H9 (cell line): ENCODE measurements at regions not wholly inside any gene's neighbourhood (a gene's known extent, or its start where the extent isn't known, plus 50 kb on each side); places are given as distances from the start of the nearest gene placed in this dataset.

ENCODE experiments used
- DNase-seq: peaks from one replicate; pipeline ENCODE4 v3.0.0-alpha.2; 2017
- H2AFZ ChIP-seq: one replicate; pipeline ENCODE4 v1.6.1; 2013; ENCODE audit warnings: mild to moderate bottlenecking, low read length, control low read depth, moderate library complexity
- H2AK5ac ChIP-seq: 2 replicates; pipeline ENCODE4 v1.6.1; 2013; ENCODE audit warnings: low read length, control low read depth, mixed read lengths; ENCODE audit not compliant: insufficient read length
- H2BK120ac ChIP-seq: one replicate; pipeline ENCODE4 v1.6.1; 2013; ENCODE audit warnings: low read depth, mild to moderate bottlenecking, low read length, control low read depth, inconsistent platforms; ENCODE audit not compliant: poor library complexity, severe bottlenecking
- H2BK12ac ChIP-seq: 2 replicates; pipeline ENCODE4 v1.6.1; 2013; ENCODE audit warnings: low read length, control low read depth, mixed read lengths, low read depth; ENCODE audit not compliant: insufficient read length
- H2BK15ac ChIP-seq: 2 replicates; pipeline ENCODE4 v1.6.1; 2013; ENCODE audit warnings: low read depth, low read length, control low read depth
- H2BK20ac ChIP-seq: one replicate; pipeline ENCODE4 v1.6.1; 2013; ENCODE audit warnings: low read depth, mild to moderate bottlenecking, low read length, control low read depth, inconsistent platforms; ENCODE audit not compliant: poor library complexity, severe bottlenecking
- H2BK5ac ChIP-seq: 2 replicates; pipeline ENCODE4 v1.6.1; 2013; ENCODE audit warnings: low read length, control low read depth, mixed read lengths; ENCODE audit not compliant: insufficient read length
- H3K14ac ChIP-seq: 2 replicates; pipeline ENCODE4 v1.6.1; 2013; ENCODE audit warnings: low read length, control low read depth; ENCODE audit not compliant: insufficient read depth
- H3K18ac ChIP-seq: 2 replicates; pipeline ENCODE4 v1.6.1; 2013; ENCODE audit warnings: low read depth, mild to moderate bottlenecking, mixed read lengths, low read length, control low read depth; ENCODE audit not compliant: insufficient read length
- H3K23ac ChIP-seq: 2 replicates; pipeline ENCODE4 v1.6.1; 2013; ENCODE audit warnings: low read length, control low read depth, mixed read lengths, low read depth; ENCODE audit not compliant: insufficient read length
- H3K23me2 ChIP-seq: 2 replicates; pipeline ENCODE4 v1.6.1; 2013; ENCODE audit warnings: low read depth, mild to moderate bottlenecking, mixed read lengths, low read length, control low read depth; ENCODE audit not compliant: insufficient read length, poor library complexity, severe bottlenecking
- H3K27ac ChIP-seq: 2 replicates; pipeline ENCODE4 v1.5.1; 2013; ENCODE audit warnings: low read length, control low read depth, mixed read lengths, low read depth; ENCODE audit not compliant: insufficient read length
- H3K27me3 ChIP-seq: 2 replicates; pipeline ENCODE4 v1.6.1; 2013; ENCODE audit warnings: low read length, control low read depth, inconsistent platforms; ENCODE audit not compliant: insufficient read depth
- H3K4ac ChIP-seq: 2 replicates; pipeline ENCODE4 v1.6.1; 2013; ENCODE audit warnings: low read depth, mild to moderate bottlenecking, control low read depth, inconsistent platforms, low read length, moderate library complexity
- H3K4me1 ChIP-seq: 2 replicates; pipeline ENCODE4 v1.6.1; 2013; ENCODE audit warnings: low read length, control low read depth, inconsistent platforms; ENCODE audit not compliant: insufficient read depth
- H3K4me2 ChIP-seq: 2 replicates; pipeline ENCODE4 v1.6.1; 2013; ENCODE audit warnings: low read length, control low read depth, mixed read lengths; ENCODE audit not compliant: insufficient read length, insufficient read depth
- H3K56ac ChIP-seq: 2 replicates; pipeline ENCODE4 v1.6.1; 2013; ENCODE audit warnings: low read depth, mild to moderate bottlenecking, mixed read lengths, low read length, control low read depth; ENCODE audit not compliant: insufficient read length
- H3K79me1 ChIP-seq: 2 replicates; pipeline ENCODE4 v1.6.1; 2013; ENCODE audit warnings: low read depth, mild to moderate bottlenecking, moderate library complexity, low read length, control low read depth, inconsistent platforms; ENCODE audit not compliant: insufficient read depth, poor library complexity, severe bottlenecking
- H3K79me2 ChIP-seq: 2 replicates; pipeline ENCODE4 v1.6.1; 2013; ENCODE audit warnings: low read length, control low read depth, inconsistent platforms; ENCODE audit not compliant: insufficient read depth
- H3K9ac ChIP-seq: 2 replicates; pipeline ENCODE4 v1.6.1; 2013; ENCODE audit warnings: low read length, control low read depth, mixed read lengths; ENCODE audit not compliant: insufficient read length; ENCODE audit errors: extremely low read depth
- H3K9me3 ChIP-seq: one replicate; pipeline ENCODE4 v1.6.1; 2013; ENCODE audit warnings: low read depth, low read length, inconsistent platforms; ENCODE audit not compliant: control insufficient read depth
- H3T11ph ChIP-seq: one replicate; pipeline ENCODE4 v1.6.1; 2013; ENCODE audit warnings: mild to moderate bottlenecking, low read length, control low read depth, inconsistent platforms
- H4K20me1 ChIP-seq: one replicate; pipeline ENCODE4 v1.6.1; 2013; ENCODE audit not compliant: control insufficient read depth, insufficient read length, insufficient read depth
- H4K5ac ChIP-seq: 2 replicates; pipeline ENCODE4 v1.6.1; 2013; ENCODE audit warnings: low read depth, mild to moderate bottlenecking, mixed read lengths, low read length, control low read depth; ENCODE audit not compliant: insufficient read length
- H4K8ac ChIP-seq: replicated peaks from 2 replicates; pipeline ENCODE4 v1.6.1; 2013; ENCODE audit warnings: low read length, control low read depth, mixed read lengths, low read depth; ENCODE audit not compliant: insufficient read length
- H4K91ac ChIP-seq: 2 replicates; pipeline ENCODE4 v1.6.1; 2013; ENCODE audit warnings: low read depth, mild to moderate bottlenecking, moderate library complexity, mixed read lengths, low read length, control low read depth; ENCODE audit not compliant: insufficient read length
- H3K27ac Mint-ChIP-seq, 3 experiments: 2 replicates in 2 of 3; 3 replicates in 1 of 3; pipeline ENCODE4 v1.8.0; 2020 to 2021; ENCODE audit warnings: mixed read lengths in 3 of 3, mild to moderate bottlenecking in 1 of 3, moderate library complexity in 1 of 3
- H3K27me3 Mint-ChIP-seq: 2 replicates; pipeline ENCODE4 v1.8.0; 2021; ENCODE audit warnings: low read depth, mild to moderate bottlenecking, moderate library complexity, mixed read lengths
- H3K36me3 Mint-ChIP-seq, 3 experiments: 2 replicates in 2 of 3; 3 replicates in 1 of 3; pipeline ENCODE4 v1.8.0; 2020 to 2021; ENCODE audit warnings: low read depth in 3 of 3, mixed read lengths in 3 of 3; ENCODE audit not compliant: insufficient read depth in 1 of 3
- H3K4me1 Mint-ChIP-seq, 2 experiments: 2 replicates each; pipeline ENCODE4 v1.8.0; 2020; ENCODE audit warnings: mixed read lengths in 2 of 2
- H3K4me3 Mint-ChIP-seq, 2 experiments: 2 replicates in 1 of 2; 3 replicates in 1 of 2; pipeline ENCODE4 v1.8.0; 2020 to 2021; ENCODE audit warnings: mild to moderate bottlenecking in 2 of 2, mixed read lengths in 2 of 2, moderate library complexity in 1 of 2
- H3K9me3 Mint-ChIP-seq, 2 experiments: 2 replicates in 1 of 2; 3 replicates in 1 of 2; pipeline ENCODE4 v1.8.0; 2020; ENCODE audit warnings: mild to moderate bottlenecking in 2 of 2, mixed read lengths in 2 of 2, moderate library complexity in 1 of 2
- CTCF ChIP-seq: fragments of 200-600 bp; sonication (generic); conservative IDR thresholded peaks from 3 replicates; pipeline ENCODE4 v1.8.0; 2021; ENCODE audit warnings: antibody characterized with exemption, mild to moderate bottlenecking
- WGBS: extraction: QIAGEN DNeasy Blood & Tissue Kit; methylation state at CpG from one replicate; pipeline ENCODE4 v1.1.7; 2013; ENCODE audit warnings: missing lambda C conversion rate, low lambda C conversion rate, mixed read lengths; ENCODE audit not compliant: insufficient read length; ENCODE audit errors: extremely low coverage; 5-methylcytosine and 5-hydroxymethylcytosine counted together

DNA sequence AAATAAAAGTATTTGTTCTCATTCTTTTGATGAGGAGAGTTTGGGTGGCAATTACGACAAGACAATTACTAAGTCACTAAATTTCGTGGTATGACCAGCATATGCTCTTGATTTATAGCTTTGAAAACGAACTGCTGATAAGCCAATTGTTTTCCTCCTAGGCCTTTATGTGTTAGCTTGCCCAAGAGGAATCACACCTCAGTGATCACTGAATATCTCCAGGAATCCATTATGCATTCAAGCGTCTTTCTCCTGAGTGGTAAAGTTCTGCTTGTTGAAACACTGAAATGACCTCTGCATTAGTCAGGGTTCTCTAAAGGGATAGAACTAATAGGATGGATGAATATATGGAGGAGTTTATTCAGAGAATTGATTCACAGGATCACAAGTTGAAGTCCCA is 677.7 kb upstream of the MEF2C start:
- TF ChIP-seq CTCF, result no peak
- no peaks in the 10 kb centered on the region for H3K79me2 ChIP-seq
- H2BK12ac ChIP-seq, result no peak overlapping the region
- no peak overlapping the region for H2AK5ac ChIP-seq
- H3K79me1 ChIP-seq, result no peaks in the 10 kb centered on the region
- Mint-ChIP-seq H3K36me3 (no peaks in the 10 kb centered on the region), H3K9me3 (no peaks in the 10 kb centered on the region), H3K27ac (no peak overlapping the region; a peak in 1 of 7 replicates), H3K4me1 (peaks cover 10 to 11% of the 10 kb centered on the region in 2 experiments), H3K27me3 (no peaks in the 10 kb centered on the region), H3K4me3 (no peak overlapping the region)
- no peaks in the 10 kb centered on the region for H3K9me3 ChIP-seq
- no peak overlapping the region for H2BK5ac ChIP-seq
- H3K56ac ChIP-seq, result no peak overlapping the region
- WGBS, result no CpG with 5 or more reads among the region's 4 CpGs
- H2BK20ac ChIP-seq, result no peak overlapping the region
- H3K18ac ChIP-seq, result no peak overlapping the region
- no peak overlapping the region for H4K8ac ChIP-seq
- no peak overlapping the region for H3K23ac ChIP-seq
- H4K5ac ChIP-seq, result no peak overlapping the region
- no peaks in the 10 kb centered on the region for H3K27me3 ChIP-seq
- no peaks in the 10 kb centered on the region for H4K20me1 ChIP-seq
- DNase-seq, result no peak
- H4K91ac ChIP-seq, result no peak overlapping the region
- no peak overlapping the region for H2BK15ac ChIP-seq
- no peak overlapping the region for H3K4ac ChIP-seq
- H3K23me2 ChIP-seq, result no peaks in the 10 kb centered on the region
- H3K9ac ChIP-seq, result no peak overlapping the region
- no peaks in the 10 kb centered on the region for H3K4me1 ChIP-seq
- no peak overlapping the region for H3K14ac ChIP-seq
- no peak overlapping the region for H3T11ph ChIP-seq
- no peak overlapping the region for H3K27ac ChIP-seq
- no peak overlapping the region for H2AFZ ChIP-seq
- no peak overlapping the region for H2BK120ac ChIP-seq
- no peak overlapping the region for H3K4me2 ChIP-seq
